HepG2 (cell line): ENCODE measurements at regions not wholly inside any gene's neighbourhood (a gene's known extent, or its start where the extent isn't known, plus 50 kb on each side); places are given as distances from the start of the nearest gene placed in this dataset.

ENCODE experiments used
- ARNTL ChIP-seq: sonication (generic); formaldehyde crosslinking; IDR thresholded peaks from 2 replicates; pipeline ENCODE4 v1.4.0; 2020; ENCODE audit warnings: mild to moderate bottlenecking, missing genetic modification reagents
- CBFB ChIP-seq: sonication (generic); formaldehyde crosslinking; IDR thresholded peaks from 2 replicates; pipeline ENCODE4 v1.4.0; 2020; ENCODE audit warnings: missing genetic modification reagents
- CBX2 ChIP-seq, 2 experiments: fragments of 200-600 bp in 1 of 2; sonication (generic); formaldehyde crosslinking in 1 of 2; IDR thresholded peaks; 2 replicates each; pipeline versions ENCODE4 v1.7.0 to v1.8.1; 2018 to 2022; ENCODE audit warnings: low read depth in 2 of 2, low read length in 1 of 2, mild to moderate bottlenecking in 1 of 2, missing genetic modification reagents in 1 of 2
- EHMT2 ChIP-seq: fragments of 200-600 bp; sonication (generic); IDR thresholded peaks from 2 replicates; pipeline ENCODE4 v1.7.0; 2017; ENCODE audit warnings: antibody characterized with exemption, low read depth, low read length, borderline replicate concordance
- EZH2 ChIP-seq: conservative IDR thresholded peaks from 2 replicates; pipeline ENCODE4 v1.6.1; 2012; ENCODE audit warnings: mild to moderate bottlenecking, low read depth, low read length, moderate library complexity
- FOSL1 ChIP-seq: sonication (generic); formaldehyde crosslinking; IDR thresholded peaks from 2 replicates; pipeline ENCODE4 v1.9.0; 2021; ENCODE audit warnings: missing genetic modification reagents, borderline replicate concordance
- MAFK ChIP-seq, 2 experiments: IDR thresholded peaks in 1 of 2; conservative IDR thresholded peaks in 1 of 2; 2 replicates each; pipeline ENCODE4 v1.6.1; 2011; ENCODE audit warnings: improper control_type of control experiment in 2 of 2, low read length in 2 of 2
- POLR2AphosphoS5 ChIP-seq: IDR thresholded peaks from 2 replicates; pipeline ENCODE4 v1.6.1; 2012; ENCODE audit warnings: low read depth, low read length
- SMARCC2 ChIP-seq: fragments of 450-650 bp; IDR thresholded peaks from 2 replicates; pipeline ENCODE4 v1.6.1; 2017; ENCODE audit warnings: antibody characterized with exemption, mild to moderate bottlenecking
- SRF ChIP-seq: IDR thresholded peaks from 2 replicates; pipeline ENCODE4 v1.6.1; 2011; ENCODE audit warnings: mild to moderate bottlenecking, low read depth, low read length, moderate library complexity
- ZNF10 ChIP-seq: sonication (generic); formaldehyde crosslinking; IDR thresholded peaks from 2 replicates; pipeline ENCODE4 v1.4.0; 2020; ENCODE audit warnings: mild to moderate bottlenecking, low read depth, missing genetic modification reagents, borderline replicate concordance

GRCh38 chr18:5704847-5705246 is 161.1 kb upstream of the EPB41L3 start:
- no peak for TF ChIP-seq CBFB (CRISPR knock-in tag)
- TF ChIP-seq SRF = no peak
- no peak for TF ChIP-seq SMARCC2
- no peak for TF ChIP-seq EZH2
- no peak for TF ChIP-seq POLR2AphosphoS5
- TF ChIP-seq FOSL1 (CRISPR knock-in tag) = no peak
- no peak for TF ChIP-seq CBX2 (IDR thresholded peaks at IDR 0.05; ENCODE audit: low read depth, low read length)
- no peak for TF ChIP-seq CBX2 (CRISPR knock-in tag; IDR thresholded peaks at IDR 0.05; ENCODE audit: low read depth)
- no peak for TF ChIP-seq ARNTL (CRISPR knock-in tag)
- TF ChIP-seq ZNF10 = no peak
- no peak for TF ChIP-seq MAFK (conservative IDR thresholded peaks at IDR 0.05 in 1 of 2, IDR thresholded peaks at IDR 0.05 in 1 of 2; ENCODE audit: low read length in 2 of 2)
- TF ChIP-seq EHMT2 = no peak
